ENCODE measurements at regions not wholly inside any gene's neighbourhood (a gene's known extent, or its start where the extent isn't known, plus 50 kb on each side); places are given as distances from the start of the nearest gene placed in this dataset.
A peak's percentile ranks its signal among the peaks of the same experiment; 100 is the strongest.

- TF ChIP-seq CTCF (IDR thresholded peaks at IDR 0.05; ENCODE audit: insufficient read depth, low read depth, low read length, missing control alignments): no peak
- peak; percentile 89 for DNase-seq (ENCODE audit: low read depth)
- H3K4me3 ChIP-seq (ENCODE audit: low read length): no peak overlapping the region
Measured at GRCh38 chr3:82143661-82144412, 382.4 kb upstream of the GBE1 start.

- DNase-seq (ENCODE audit: low read depth): no peak
- H3K4me3 ChIP-seq (ENCODE audit: low read length): no peak overlapping the region
- no peak for TF ChIP-seq CTCF (IDR thresholded peaks at IDR 0.05; ENCODE audit: insufficient read depth, low read depth, low read length, missing control alignments)
Measured at GRCh38 chr3:82141592-82141991, 380.1 kb upstream of the GBE1 start.

- no peak for TF ChIP-seq CTCF (IDR thresholded peaks at IDR 0.05; ENCODE audit: insufficient read depth, low read depth, low read length, missing control alignments)
- DNase-seq (ENCODE audit: low read depth): no peak
Measured at GRCh38 chr3:82137861-82138260, 376.4 kb upstream of the GBE1 start.

GRCh38 chr3:82137050-82137449 is 375.6 kb upstream of the GBE1 start:
- no peak for TF ChIP-seq CTCF (IDR thresholded peaks at IDR 0.05; ENCODE audit: insufficient read depth, low read depth, low read length, missing control alignments)
- no peak overlapping the region for H3K4me3 ChIP-seq (ENCODE audit: low read length)
- no peak for DNase-seq (ENCODE audit: low read depth)

More at GRCh38 chr3:82137861-82138260, 376.4 kb upstream of the GBE1 start:
- H3K4me3 ChIP-seq (ENCODE audit: low read length): no peak overlapping the region

- DNase-seq (ENCODE audit: low read depth): peak; percentile 71
- peak; percentile 93 for TF ChIP-seq CTCF (IDR thresholded peaks at IDR 0.05; ENCODE audit: insufficient read depth, low read depth, low read length, missing control alignments)
- H3K4me3 ChIP-seq (ENCODE audit: low read length): no peak overlapping the region
Measured at GRCh38 chr3:82133070-82133606, 371.7 kb upstream of the GBE1 start.

GRCh38 chr3:82132210-82133069 is 371.0 kb upstream of the GBE1 start:
- no peak overlapping the region for H3K4me3 ChIP-seq (ENCODE audit: low read length)
- TF ChIP-seq CTCF (IDR thresholded peaks at IDR 0.05; ENCODE audit: insufficient read depth, low read depth, low read length, missing control alignments): no peak
- no peak for DNase-seq (ENCODE audit: low read depth)

Data from epithelial cell of esophagus (primary cell).